CD14-positive monocyte (primary cell): ENCODE measurements at regions not wholly inside any gene's neighbourhood (a gene's known extent, or its start where the extent isn't known, plus 50 kb on each side); places are given as distances from the start of the nearest gene placed in this dataset.

Experiments used
- DNase-seq, 3 donors: peaks; one replicate each; pipeline ENCODE4 v3.0.0-alpha.2; 2011 to 2022
- H2AFZ ChIP-seq: 2 replicates; pipeline ENCODE4 v1.6.0; 2012; ENCODE audit warnings: mild to moderate bottlenecking, low read depth, low read length, inconsistent platforms; ENCODE audit not compliant: insufficient read depth, poor library complexity, severe bottlenecking
- H3K27ac ChIP-seq, 2 donors: 1 replicate in 1 of 2; 2 replicates in 1 of 2; pipeline ENCODE4 v1.5.1; 2012 to 2013; ENCODE audit warnings: low read length in 2 of 2, control low read depth in 1 of 2, inconsistent platforms in 1 of 2, low read depth in 1 of 2, mild to moderate bottlenecking in 1 of 2
- H3K27me3 ChIP-seq, 2 donors: one replicate each; pipeline versions ENCODE4 v1.6.0 to v1.6.1; 2011 to 2013; ENCODE audit warnings: low read length in 2 of 2; ENCODE audit not compliant: control insufficient read depth in 2 of 2, insufficient read depth in 2 of 2
- H3K36me3 ChIP-seq, 2 donors: replicated peaks in 1 of 2; 1 replicate in 1 of 2; 2 replicates in 1 of 2; pipeline versions ENCODE4 v1.5.1 to v1.6.1; 2012 to 2013; ENCODE audit warnings: low read length in 2 of 2, control low read depth in 1 of 2, inconsistent platforms in 1 of 2, mild to moderate bottlenecking in 1 of 2; ENCODE audit not compliant: insufficient read depth in 2 of 2, control insufficient read depth in 1 of 2
- H3K4me1 ChIP-seq, 2 donors: 1 replicate in 1 of 2; 2 replicates in 1 of 2; pipeline versions ENCODE4 v1.5.1 to v1.6.1; 2012 to 2013; ENCODE audit warnings: low read length in 2 of 2, control low read depth in 1 of 2, inconsistent platforms in 1 of 2, mild to moderate bottlenecking in 1 of 2, moderate library complexity in 1 of 2; ENCODE audit not compliant: insufficient read depth in 2 of 2, control insufficient read depth in 1 of 2
- H3K4me2 ChIP-seq: replicated peaks from 2 replicates; pipeline ENCODE3; 2012; ENCODE audit warnings: low read length, moderate library complexity, mild to moderate bottlenecking; ENCODE audit not compliant: poor library complexity, severe bottlenecking; ENCODE audit errors: extremely low read depth
- H3K4me3 ChIP-seq, 3 experiments: fragments of 200-600 bp in 1 of 3; sonication (generic) in 1 of 3; replicated peaks in 1 of 3; 1 replicate in 2 of 3; 2 replicates in 1 of 3; pipeline ENCODE4 v1.5.1; 2011 to 2013; ENCODE audit warnings: low read length in 3 of 3, mild to moderate bottlenecking in 3 of 3, control low read depth in 2 of 3, low read depth in 2 of 3, inconsistent platforms in 1 of 3, moderate library complexity in 1 of 3
- H3K79me2 ChIP-seq: 2 replicates; pipeline ENCODE4 v1.6.0; 2012; ENCODE audit warnings: mild to moderate bottlenecking, control low read depth, inconsistent platforms, low read length, moderate library complexity; ENCODE audit not compliant: insufficient read depth
- H3K9ac ChIP-seq: 2 replicates; pipeline ENCODE4 v1.6.0; 2017; ENCODE audit warnings: low read length, mild to moderate bottlenecking; ENCODE audit not compliant: insufficient read depth, poor library complexity, severe bottlenecking
- H3K9me3 ChIP-seq, 2 donors: replicated peaks in 1 of 2; 1 replicate in 1 of 2; 2 replicates in 1 of 2; pipeline versions ENCODE4 v1.5.1 to v1.6.1; 2012 to 2013; ENCODE audit warnings: low read length in 2 of 2, control low read depth in 1 of 2; ENCODE audit not compliant: control insufficient read depth in 1 of 2, insufficient read depth in 1 of 2
- H4K20me1 ChIP-seq: 2 replicates; pipeline ENCODE4 v1.6.0; 2012; ENCODE audit warnings: mild to moderate bottlenecking, low read length, control low read depth, moderate library complexity; ENCODE audit not compliant: insufficient read depth
- H3K27ac Mint-ChIP-seq, 7 donors: one replicate each; pipeline ENCODE4 v1.8.0; 2020; ENCODE audit warnings: mild to moderate bottlenecking in 7 of 7, mixed read lengths in 7 of 7, moderate library complexity in 6 of 7, inconsistent platforms in 2 of 7
- H3K27me3 Mint-ChIP-seq, 3 donors: one replicate each; pipeline ENCODE4 v1.8.0; 2021 to 2022; ENCODE audit warnings: low read depth in 3 of 3, mild to moderate bottlenecking in 3 of 3, mixed read lengths in 3 of 3, moderate library complexity in 3 of 3, inconsistent platforms in 1 of 3
- H3K36me3 Mint-ChIP-seq, 2 donors: one replicate each; pipeline ENCODE4 v1.8.0; 2020; ENCODE audit warnings: mixed read lengths in 2 of 2, inconsistent platforms in 1 of 2, mild to moderate bottlenecking in 1 of 2
- H3K4me1 Mint-ChIP-seq: one replicate; pipeline ENCODE4 v1.8.0; 2020; ENCODE audit warnings: mild to moderate bottlenecking, mixed read lengths
- H3K4me3 Mint-ChIP-seq, 2 donors: one replicate each; pipeline ENCODE4 v1.8.0; 2020; ENCODE audit warnings: mild to moderate bottlenecking in 2 of 2, mixed read lengths in 2 of 2, moderate library complexity in 1 of 2
- H3K9me3 Mint-ChIP-seq, 7 donors: one replicate each; pipeline ENCODE4 v1.8.0; 2020 to 2022; ENCODE audit warnings: mixed read lengths in 7 of 7, mild to moderate bottlenecking in 6 of 7, moderate library complexity in 6 of 7, inconsistent platforms in 2 of 7
- WGBS: methylation state at CpG from one replicate; pipeline ENCODE4 v1.1.5; 2013; ENCODE audit warnings: missing lambda C conversion rate; ENCODE audit not compliant: insufficient coverage; 5-methylcytosine and 5-hydroxymethylcytosine counted together
- intact Hi-C, 2 donors: fragments of 100-400 bp; cut with micrococcal nuclease; formaldehyde crosslinking; loops; one replicate each; pipeline versions ENCODE4 v1.15.0 to v1.15.1; 2023
- TF ChIP-seq, protein P1 (sequence below): fragments of 200-600 bp; IDR thresholded peaks from one replicate; pipeline ENCODE4 v1.8.0; 2022; ENCODE audit warnings: antibody characterized with exemption, mild to moderate bottlenecking

DNA sequence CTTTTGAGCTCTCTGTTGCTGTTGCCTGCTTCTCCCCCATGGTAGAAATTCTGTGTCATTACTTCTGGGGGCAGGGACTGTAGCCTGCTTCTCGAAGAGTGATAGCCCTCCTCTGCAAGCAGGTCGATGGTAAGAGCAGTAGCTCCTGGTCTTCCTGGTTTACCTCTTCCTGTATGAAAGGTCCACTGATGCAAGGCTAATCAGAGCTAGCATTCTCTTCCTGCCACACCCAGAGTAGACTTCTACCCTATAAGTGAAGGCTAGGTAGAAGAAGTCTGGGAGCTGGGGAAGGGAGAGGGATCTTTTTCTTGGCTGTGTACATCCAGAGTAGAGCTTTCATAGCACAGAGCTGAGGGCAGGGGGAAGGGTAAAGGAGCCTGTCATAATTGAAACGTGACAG is 357.0 kb downstream of the SQOR start:
- no peaks in the 10 kb centered on the region for H3K36me3 Mint-ChIP-seq
- Histone ChIP-seq H2AFZ (no peak overlapping the region), H4K20me1 (no peaks in the 10 kb centered on the region), H3K27ac (no peak overlapping the region), H3K4me1 (no peaks in the 10 kb centered on the region), H3K27me3 (no peaks in the 10 kb centered on the region), H3K9me3 (peaks cover 4 to 10% of the 10 kb centered on the region in 2 donors), H3K79me2 (no peaks in the 10 kb centered on the region), H3K4me2 (no peak overlapping the region), H3K4me3 (no peak overlapping the region), H3K36me3 (no peaks in the 10 kb centered on the region), H3K9ac (no peak overlapping the region)
- no peaks in the 10 kb centered on the region for H3K4me1 Mint-ChIP-seq
- DNase-seq: no peak
- WGBS: 83% methylated on average over 1 of the region's 3 CpGs
- TF ChIP-seq, protein P1, sequence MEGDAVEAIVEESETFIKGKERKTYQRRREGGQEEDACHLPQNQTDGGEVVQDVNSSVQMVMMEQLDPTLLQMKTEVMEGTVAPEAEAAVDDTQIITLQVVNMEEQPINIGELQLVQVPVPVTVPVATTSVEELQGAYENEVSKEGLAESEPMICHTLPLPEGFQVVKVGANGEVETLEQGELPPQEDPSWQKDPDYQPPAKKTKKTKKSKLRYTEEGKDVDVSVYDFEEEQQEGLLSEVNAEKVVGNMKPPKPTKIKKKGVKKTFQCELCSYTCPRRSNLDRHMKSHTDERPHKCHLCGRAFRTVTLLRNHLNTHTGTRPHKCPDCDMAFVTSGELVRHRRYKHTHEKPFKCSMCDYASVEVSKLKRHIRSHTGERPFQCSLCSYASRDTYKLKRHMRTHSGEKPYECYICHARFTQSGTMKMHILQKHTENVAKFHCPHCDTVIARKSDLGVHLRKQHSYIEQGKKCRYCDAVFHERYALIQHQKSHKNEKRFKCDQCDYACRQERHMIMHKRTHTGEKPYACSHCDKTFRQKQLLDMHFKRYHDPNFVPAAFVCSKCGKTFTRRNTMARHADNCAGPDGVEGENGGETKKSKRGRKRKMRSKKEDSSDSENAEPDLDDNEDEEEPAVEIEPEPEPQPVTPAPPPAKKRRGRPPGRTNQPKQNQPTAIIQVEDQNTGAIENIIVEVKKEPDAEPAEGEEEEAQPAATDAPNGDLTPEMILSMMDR: no peak
- no peaks in the 10 kb centered on the region for H3K27me3 Mint-ChIP-seq
- H3K4me3 Mint-ChIP-seq: no peak overlapping the region
- no peak overlapping the region for H3K27ac Mint-ChIP-seq
- intact Hi-C loops: no loop called here
- H3K9me3 Mint-ChIP-seq: peaks cover 3 to 18% (median 10%) of the 10 kb centered on the region in 7 donors

DNA sequence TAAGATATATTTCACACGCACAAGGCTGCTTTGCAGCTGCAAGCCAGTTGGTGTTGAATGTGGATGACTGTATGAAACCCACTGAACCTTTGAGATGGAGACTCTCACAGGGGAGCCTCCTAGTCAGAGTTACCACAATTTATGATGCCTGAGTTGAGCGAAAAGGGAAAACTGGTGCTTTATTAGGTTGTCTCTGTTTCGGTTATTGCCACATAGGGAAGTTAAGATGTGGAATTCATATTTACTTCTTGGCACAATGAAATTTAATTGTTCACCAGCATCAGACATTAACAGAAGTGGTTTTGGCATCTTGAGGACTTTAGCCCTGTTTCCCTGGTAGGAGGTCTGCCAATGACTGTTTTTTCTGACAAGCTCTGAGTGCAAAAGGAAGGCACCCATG is 358.2 kb downstream of the SQOR start:
- intact Hi-C loops: no loop called here
- no peaks in the 10 kb centered on the region for H3K79me2 ChIP-seq
- no peaks in the 10 kb centered on the region for H3K4me1 ChIP-seq
- no peak overlapping the region for H3K9ac ChIP-seq
- no peaks in the 10 kb centered on the region for H3K4me1 Mint-ChIP-seq
- TF ChIP-seq, protein P1: no peak
- no peaks in the 10 kb centered on the region for H3K36me3 Mint-ChIP-seq
- H4K20me1 ChIP-seq: no peaks in the 10 kb centered on the region
- no peaks in the 10 kb centered on the region for H3K27me3 Mint-ChIP-seq
- H3K27ac ChIP-seq: no peak overlapping the region
- H3K36me3 ChIP-seq: no peaks in the 10 kb centered on the region
- no peak for DNase-seq
- peaks cover 3 to 18% (median 10%) of the 10 kb centered on the region in 7 donors for H3K9me3 Mint-ChIP-seq
- no peak overlapping the region for H3K4me3 ChIP-seq
- H3K4me2 ChIP-seq: no peak overlapping the region
- no CpG with 5 or more reads among the region's 3 CpGs for WGBS
- peaks cover 4 to 10% of the 10 kb centered on the region in 2 donors for H3K9me3 ChIP-seq
- H2AFZ ChIP-seq: no peak overlapping the region
- H3K27ac Mint-ChIP-seq: no peak overlapping the region
- H3K4me3 Mint-ChIP-seq: no peak overlapping the region
- no peaks in the 10 kb centered on the region for H3K27me3 ChIP-seq
